ENCODE measurements at regions not wholly inside any gene's neighbourhood (a gene's known extent, or its start where the extent isn't known, plus 50 kb on each side); places are given as distances from the start of the nearest gene placed in this dataset.

- Mint-ChIP-seq H3K36me3 (ENCODE audit: low read depth) (no peaks in the 10 kb centered on the region), H3K27ac (no peak overlapping the region), H3K4me1 (peaks cover 63% of the 10 kb centered on the region)
Measured at GRCh38 chr13:106102786-106103185, 432.7 kb downstream of the EFNB2 start.

GRCh38 chr13:106101201-106101600 is 434.3 kb downstream of the EFNB2 start:
- 50 to 78% methylated on average over 2 to 4 of the region's 5 CpGs for WGBS, 2 experiments (ENCODE audit: insufficient coverage in 1 of 2, insufficient read length in 1 of 2)
- H3K27me3 Mint-ChIP-seq (ENCODE audit: insufficient read depth): no peaks in the 10 kb centered on the region
- Histone ChIP-seq H3K4me3 (ENCODE audit: low read length) (peak overlapping the region; percentile 59), H3K4me1 (ENCODE audit: control insufficient read depth, insufficient read depth, low read length) (peaks cover 20% of the 10 kb centered on the region), H3K27ac (ENCODE audit: low read depth, low read length) (peak overlapping the region; percentile 98), H3K9ac (ENCODE audit: extremely low read depth, low read length, poor library complexity, severe bottlenecking) (peak overlapping the region; percentile 28), H3K36me3 (ENCODE audit: control insufficient read depth, insufficient read depth, low read length) (no peaks in the 10 kb centered on the region), H3K9me3 (ENCODE audit: control insufficient read depth, low read length) (no peaks in the 10 kb centered on the region), H3K27me3 (ENCODE audit: control insufficient read depth, insufficient read depth, low read length, poor library complexity, severe bottlenecking) (no peaks in the 10 kb centered on the region)
- H3K9me3 Mint-ChIP-seq: no peaks in the 10 kb centered on the region
- DNase-seq: no peak
- no peak for TF ChIP-seq CTCF (conservative IDR thresholded peaks at IDR 0.05)
- peak overlapping the region; percentile 34 for H3K4me3 Mint-ChIP-seq
- H3K36me3 Mint-ChIP-seq (ENCODE audit: low read depth): no peaks in the 10 kb centered on the region
- H3K27ac Mint-ChIP-seq: peak overlapping the region; percentile 95
- peaks cover 58% of the 10 kb centered on the region for H3K4me1 Mint-ChIP-seq

More at GRCh38 chr13:106102786-106103185, 432.7 kb downstream of the EFNB2 start:
- H3K9me3 ChIP-seq (ENCODE audit: control insufficient read depth, low read length): no peaks in the 10 kb centered on the region
- Mint-ChIP-seq H3K9me3 (no peaks in the 10 kb centered on the region), H3K4me3 (no peak overlapping the region), H3K27me3 (ENCODE audit: insufficient read depth) (no peaks in the 10 kb centered on the region)
- H3K4me3 ChIP-seq (ENCODE audit: low read length): no peak overlapping the region
- no peaks in the 10 kb centered on the region for H3K36me3 ChIP-seq (ENCODE audit: control insufficient read depth, insufficient read depth, low read length)
- WGBS, 2 experiments (ENCODE audit: insufficient coverage in 1 of 2, insufficient read length in 1 of 2): 91 to 92% methylated on average over 2 to 4 of the region's 4 CpGs
- no peak for DNase-seq
- H3K27me3 ChIP-seq (ENCODE audit: control insufficient read depth, insufficient read depth, low read length, poor library complexity, severe bottlenecking): no peaks in the 10 kb centered on the region
- H3K9ac ChIP-seq (ENCODE audit: extremely low read depth, low read length, poor library complexity, severe bottlenecking): no peak overlapping the region
- peaks cover 20% of the 10 kb centered on the region for H3K4me1 ChIP-seq (ENCODE audit: control insufficient read depth, insufficient read depth, low read length)
- no peak overlapping the region for H3K27ac ChIP-seq (ENCODE audit: low read depth, low read length)
- no peak for TF ChIP-seq CTCF (conservative IDR thresholded peaks at IDR 0.05)

- peak; percentile 93 for DNase-seq
Measured at GRCh38 chr13:106100171-106100919, 435.1 kb downstream of the EFNB2 start.

More at GRCh38 chr13:106100171-106100919, 435.1 kb downstream of the EFNB2 start:
- Histone ChIP-seq H3K9me3 (ENCODE audit: control insufficient read depth, low read length) (no peaks in the 10 kb centered on the region), H3K4me1 (ENCODE audit: control insufficient read depth, insufficient read depth, low read length) (peaks cover 20% of the 10 kb centered on the region), H3K9ac (ENCODE audit: extremely low read depth, low read length, poor library complexity, severe bottlenecking) (peak overlapping the region; percentile 55), H3K27me3 (ENCODE audit: control insufficient read depth, insufficient read depth, low read length, poor library complexity, severe bottlenecking) (no peaks in the 10 kb centered on the region), H3K27ac (ENCODE audit: low read depth, low read length) (peak overlapping the region; percentile 98), H3K4me3 (ENCODE audit: low read length) (peak overlapping the region; percentile 59), H3K36me3 (ENCODE audit: control insufficient read depth, insufficient read depth, low read length) (no peaks in the 10 kb centered on the region)
- no peaks in the 10 kb centered on the region for H3K9me3 Mint-ChIP-seq
- no peaks in the 10 kb centered on the region for H3K27me3 Mint-ChIP-seq (ENCODE audit: insufficient read depth)
- peak overlapping the region; percentile 34 for H3K4me3 Mint-ChIP-seq
- peaks cover 57% of the 10 kb centered on the region for H3K4me1 Mint-ChIP-seq
- no peak for TF ChIP-seq CTCF (conservative IDR thresholded peaks at IDR 0.05)
- WGBS, 2 experiments (ENCODE audit: insufficient coverage in 1 of 2, insufficient read length in 1 of 2): 7 to 9% methylated on average over 5 to 8 of the region's 8 CpGs
- no peaks in the 10 kb centered on the region for H3K36me3 Mint-ChIP-seq (ENCODE audit: low read depth)
- peak overlapping the region; percentile 95 for H3K27ac Mint-ChIP-seq

Data from endodermal cell (in vitro differentiated cells).